ENCODE measurements at regions not wholly inside any gene's neighbourhood (a gene's known extent, or its start where the extent isn't known, plus 50 kb on each side); places are given as distances from the start of the nearest gene placed in this dataset.

DNA sequence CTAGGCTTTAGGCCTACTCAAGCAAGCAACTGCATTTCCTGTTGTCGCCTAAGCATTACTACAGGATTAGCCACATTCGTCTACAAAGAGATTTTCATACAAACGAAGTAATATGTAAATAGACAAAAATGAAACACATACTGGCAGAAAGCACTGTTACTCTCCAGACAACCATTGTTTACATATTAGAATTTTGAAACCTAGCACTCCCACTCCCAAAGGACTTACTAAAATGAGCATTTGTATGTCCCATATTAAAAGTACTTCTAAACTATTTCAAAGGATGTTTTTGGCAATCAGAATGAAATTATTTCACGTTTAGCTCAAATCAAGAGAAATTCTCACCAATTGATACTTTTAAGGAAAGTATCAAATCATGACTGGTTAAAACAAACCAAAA lies 570.8 kb downstream of the PRR32 start:
- ATAC-seq: no peak
- Histone ChIP-seq H3K4me3 (ENCODE audit: low read depth in 2 of 2, low read length in 2 of 2) (no peak overlapping the region), H3K27me3 (ENCODE audit: control insufficient read depth, insufficient read depth, low read length) (no peaks in the 10 kb centered on the region), H3K36me3 (ENCODE audit: control insufficient read depth, insufficient read depth, low read length) (no peaks in the 10 kb centered on the region), H3K9me3 (ENCODE audit: control insufficient read depth, insufficient read depth, low read depth, low read length) (no peaks in the 10 kb centered on the region), H3K27ac (ENCODE audit: low read length) (no peak overlapping the region), H3K4me1 (ENCODE audit: control insufficient read depth, insufficient read depth, low read length) (no peaks in the 10 kb centered on the region)
- intact Hi-C loops (cut with micrococcal nuclease; ENCODE audit: unreplicated experiment) (no loop called here), in situ Hi-C loops (cut with HindIII; ENCODE audit: low pct_unique_long_range_greater_than_20kb, low sequenced_read_pairs) (no loop called here)
- no peak for TF ChIP-seq POLR2AphosphoS5 (IDR thresholded peaks at IDR 0.05; ENCODE audit: low read depth, low read length)
- TF ChIP-seq REST (IDR thresholded peaks at IDR 0.05; ENCODE audit: insufficient read depth in 1 of 2, low read depth in 2 of 2, low read length in 1 of 2): no peak
- no peak for TF ChIP-seq TCF7L2 (IDR thresholded peaks at IDR 0.05; ENCODE audit: low read depth, low read length)
- no peak for TF ChIP-seq SIN3A (IDR thresholded peaks at IDR 0.05; ENCODE audit: borderline replicate concordance, insufficient read depth, low read depth, low read length)
- TF ChIP-seq CTCF (IDR thresholded peaks at IDR 0.05): no peak
- ChIA-PET POLR2A (no interaction called here), CTCF (no interaction called here)
- no TSS peak for BruUV-seq (replicated peaks)
- no peak for DNase-seq (ENCODE audit: low read depth, low spot score)

DNA sequence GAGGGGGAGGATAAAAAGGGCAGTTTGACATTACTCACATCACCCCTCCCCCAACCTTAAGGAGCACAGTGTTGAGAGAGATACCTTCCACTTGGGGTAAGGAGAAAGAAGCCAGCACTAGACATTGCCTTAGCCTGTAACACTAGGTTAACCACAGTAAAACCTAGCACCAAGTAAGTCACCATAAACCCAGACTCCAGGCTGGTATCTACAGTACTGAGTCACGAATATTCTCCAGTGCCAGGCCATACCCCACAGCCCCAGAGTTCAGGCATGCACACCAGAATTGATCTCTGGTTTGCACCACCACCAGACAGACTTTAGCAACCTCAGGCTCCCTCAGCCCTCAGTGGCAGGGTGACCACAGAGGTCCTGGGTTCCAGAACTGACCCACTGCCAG lies 570.4 kb downstream of the PRR32 start:
- no peak for TF ChIP-seq SIN3A (IDR thresholded peaks at IDR 0.05; ENCODE audit: borderline replicate concordance, insufficient read depth, low read depth, low read length)
- TF ChIP-seq POLR2AphosphoS5 (IDR thresholded peaks at IDR 0.05; ENCODE audit: low read depth, low read length): no peak
- no peak for TF ChIP-seq CTCF (IDR thresholded peaks at IDR 0.05)
- TF ChIP-seq REST (IDR thresholded peaks at IDR 0.05; ENCODE audit: insufficient read depth in 1 of 2, low read depth in 2 of 2, low read length in 1 of 2): no peak
- TF ChIP-seq TCF7L2 (IDR thresholded peaks at IDR 0.05; ENCODE audit: low read depth, low read length): no peak
- Histone ChIP-seq H3K27ac (ENCODE audit: low read length) (no peak overlapping the region), H3K4me3 (ENCODE audit: low read depth in 2 of 2, low read length in 2 of 2) (no peak overlapping the region), H3K27me3 (ENCODE audit: control insufficient read depth, insufficient read depth, low read length) (no peaks in the 10 kb centered on the region), H3K4me1 (ENCODE audit: control insufficient read depth, insufficient read depth, low read length) (no peaks in the 10 kb centered on the region), H3K9me3 (ENCODE audit: control insufficient read depth, insufficient read depth, low read depth, low read length) (no peaks in the 10 kb centered on the region), H3K36me3 (ENCODE audit: control insufficient read depth, insufficient read depth, low read length) (no peaks in the 10 kb centered on the region)
- in situ Hi-C loops (cut with HindIII; ENCODE audit: low pct_unique_long_range_greater_than_20kb, low sequenced_read_pairs) (no loop called here), intact Hi-C loops (cut with micrococcal nuclease; ENCODE audit: unreplicated experiment) (no loop called here)
- DNase-seq (ENCODE audit: low read depth, low spot score): no peak
- BruUV-seq (replicated peaks): no TSS peak
- no peak for ATAC-seq
- CTCF ChIA-PET: no interaction called here
- POLR2A ChIA-PET: no interaction called here
